GM12878 (cell line): ENCODE measurements at regions not wholly inside any gene's neighbourhood (a gene's known extent, or its start where the extent isn't known, plus 50 kb on each side); places are given as distances from the start of the nearest gene placed in this dataset.

Experiments used
- BCL3 ChIP-seq: IDR thresholded peaks from 2 replicates; pipeline ENCODE4 v1.6.1; 2011; ENCODE audit warnings: borderline replicate concordance, low read depth, mild to moderate bottlenecking, moderate library complexity, low read length; ENCODE audit not compliant: insufficient read depth, poor library complexity, severe bottlenecking
- BCLAF1 ChIP-seq: fragments of 450-650 bp; IDR thresholded peaks from 2 replicates; pipeline ENCODE4 v1.6.1; 2017; ENCODE audit warnings: antibody characterized with exemption, mild to moderate bottlenecking, moderate library complexity
- CREB1 ChIP-seq: IDR thresholded peaks from 2 replicates; pipeline ENCODE4 v1.6.1; 2012; ENCODE audit warnings: low read depth, mild to moderate bottlenecking, inconsistent platforms
- CUX1 ChIP-seq: IDR thresholded peaks from 2 replicates; pipeline ENCODE4 v1.6.1; 2012; ENCODE audit warnings: improper control_type of control experiment, low read depth, low read length; ENCODE audit not compliant: insufficient replicate concordance
- ESRRA ChIP-seq: IDR thresholded peaks from 2 replicates; pipeline ENCODE4 v1.6.1; 2012; ENCODE audit warnings: mild to moderate bottlenecking, low read length, improper control_type of control experiment
- HDAC6 ChIP-seq: fragments of 200-600 bp; sonication (generic); IDR thresholded peaks from one replicate; pipeline ENCODE4 v1.8.0; 2017; ENCODE audit warnings: antibody characterized with exemption; ENCODE audit not compliant: unreplicated experiment
- HSF1 ChIP-seq: fragments of 150-350 bp; IDR thresholded peaks from 2 replicates; pipeline ENCODE4 v1.6.1; 2014; ENCODE audit warnings: mild to moderate bottlenecking, low read depth, low read length
- TCF7 ChIP-seq: IDR thresholded peaks from 2 replicates; pipeline ENCODE4 v1.6.1; 2014; ENCODE audit warnings: antibody characterized with exemption, borderline replicate concordance
- ZNF592 ChIP-seq: fragments of 450-650 bp; IDR thresholded peaks from 2 replicates; pipeline ENCODE4 v1.6.1; 2017; ENCODE audit warnings: mild to moderate bottlenecking, moderate library complexity

GRCh38 chr5:2200261-2200950, 317.7 kb upstream of the IRX4 start (continued):
- TF ChIP-seq ZNF592: no peak
- no peak for TF ChIP-seq TCF7
- TF ChIP-seq CUX1: no peak
- no peak for TF ChIP-seq HSF1
- TF ChIP-seq HDAC6: no peak
- no peak for TF ChIP-seq BCL3
- TF ChIP-seq BCLAF1: no peak
- no peak for TF ChIP-seq CREB1
- no peak for TF ChIP-seq ESRRA
